ENCODE measurements at regions not wholly inside any gene's neighbourhood (a gene's known extent, or its start where the extent isn't known, plus 50 kb on each side); places are given as distances from the start of the nearest gene placed in this dataset.
A peak's percentile ranks its signal among the peaks of the same experiment; 100 is the strongest.

GRCh38 chr2:236840857-236841256 is 244.8 kb upstream of the COPS8 start:
- DNase-seq, result peak; percentile 43
- H3K36me3 ChIP-seq, result no peaks in the 10 kb centered on the region
- 79 to 84% methylated on average over 7 of the region's 7 CpGs for WGBS, 2 donors
- H3K4me1 ChIP-seq, result peaks cover 0 to 16% (median 5%) of the 10 kb centered on the region in 4 donors
- intact Hi-C loops (cut with DNase I), result no loop called here
- no peak overlapping the region for H3K27ac ChIP-seq
- TF ChIP-seq POLR2AphosphoS5 (IDR thresholded peaks at IDR 0.05) (no peak), POLR2A (IDR thresholded peaks at IDR 0.05) (no peak), EP300 (IDR thresholded peaks at IDR 0.05) (no peak)
- TF ChIP-seq, protein P1, sequence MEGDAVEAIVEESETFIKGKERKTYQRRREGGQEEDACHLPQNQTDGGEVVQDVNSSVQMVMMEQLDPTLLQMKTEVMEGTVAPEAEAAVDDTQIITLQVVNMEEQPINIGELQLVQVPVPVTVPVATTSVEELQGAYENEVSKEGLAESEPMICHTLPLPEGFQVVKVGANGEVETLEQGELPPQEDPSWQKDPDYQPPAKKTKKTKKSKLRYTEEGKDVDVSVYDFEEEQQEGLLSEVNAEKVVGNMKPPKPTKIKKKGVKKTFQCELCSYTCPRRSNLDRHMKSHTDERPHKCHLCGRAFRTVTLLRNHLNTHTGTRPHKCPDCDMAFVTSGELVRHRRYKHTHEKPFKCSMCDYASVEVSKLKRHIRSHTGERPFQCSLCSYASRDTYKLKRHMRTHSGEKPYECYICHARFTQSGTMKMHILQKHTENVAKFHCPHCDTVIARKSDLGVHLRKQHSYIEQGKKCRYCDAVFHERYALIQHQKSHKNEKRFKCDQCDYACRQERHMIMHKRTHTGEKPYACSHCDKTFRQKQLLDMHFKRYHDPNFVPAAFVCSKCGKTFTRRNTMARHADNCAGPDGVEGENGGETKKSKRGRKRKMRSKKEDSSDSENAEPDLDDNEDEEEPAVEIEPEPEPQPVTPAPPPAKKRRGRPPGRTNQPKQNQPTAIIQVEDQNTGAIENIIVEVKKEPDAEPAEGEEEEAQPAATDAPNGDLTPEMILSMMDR (IDR thresholded peaks at IDR 0.05), result no peak
- H3K27me3 ChIP-seq, result no peaks in the 10 kb centered on the region
- no peaks in the 10 kb centered on the region for H3K9me3 ChIP-seq
- no peak overlapping the region for H3K4me3 ChIP-seq

GRCh38 chr2:236841389-236841788 is 244.3 kb upstream of the COPS8 start:
- Histone ChIP-seq H3K36me3 (no peaks in the 10 kb centered on the region), H3K27me3 (no peaks in the 10 kb centered on the region), H3K9me3 (no peaks in the 10 kb centered on the region), H3K4me3 (no peak overlapping the region), H3K4me1 (peaks cover 0 to 16% (median 5%) of the 10 kb centered on the region in 4 donors), H3K27ac (no peak overlapping the region)
- intact Hi-C loops (cut with DNase I), result no loop called here
- WGBS, 2 donors, result 88 to 89% methylated on average over 7 of the region's 7 CpGs
- peak; percentile 40 for DNase-seq
- TF ChIP-seq, protein P1 (IDR thresholded peaks at IDR 0.05), result no peak
- TF ChIP-seq POLR2AphosphoS5 (IDR thresholded peaks at IDR 0.05) (no peak), POLR2A (IDR thresholded peaks at IDR 0.05) (no peak), EP300 (IDR thresholded peaks at IDR 0.05) (no peak)

DNA sequence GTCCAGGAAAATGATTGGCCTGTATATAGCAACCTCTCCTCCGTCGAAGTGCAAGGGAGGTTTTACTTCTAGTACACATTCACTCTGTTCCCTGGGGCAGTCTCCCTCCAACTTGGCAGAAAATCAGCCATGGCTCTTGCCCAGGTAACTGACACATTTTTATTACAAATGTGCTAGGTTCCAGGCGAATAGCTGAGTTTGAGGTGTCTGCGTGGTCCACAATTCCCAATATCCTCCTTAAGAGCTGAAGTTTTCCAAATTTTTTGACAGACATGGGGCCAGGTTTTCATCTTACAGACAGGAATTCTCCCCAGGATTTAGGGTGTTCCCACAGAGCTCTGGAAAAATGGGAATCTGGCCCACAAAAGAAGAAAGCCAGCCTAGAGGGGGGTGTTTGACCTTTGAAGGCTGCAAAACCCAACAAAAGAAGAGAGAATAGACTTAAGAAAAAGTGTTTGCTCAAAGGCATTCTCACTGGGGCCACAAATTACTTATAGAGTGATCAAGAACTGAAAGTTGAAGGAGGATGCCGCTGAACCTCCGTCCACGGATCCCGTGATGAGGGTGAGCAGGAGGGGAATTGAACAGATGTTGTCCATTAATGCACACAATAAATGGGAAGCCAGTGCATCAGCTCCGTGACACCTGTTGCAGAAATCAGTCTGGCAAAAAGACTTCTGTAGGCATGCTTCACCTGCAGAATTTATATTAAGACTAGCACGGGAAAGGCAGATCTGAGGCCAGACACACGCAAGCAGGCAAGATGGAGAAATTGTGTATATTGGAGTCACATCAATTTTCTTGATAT is 242.3 kb upstream of the COPS8 start:
- Histone ChIP-seq H3K27ac (peak overlapping the region in 1 of 4 donors; percentile 6), H3K36me3 (no peaks in the 10 kb centered on the region), H3K4me3 (no peak overlapping the region), H3K9me3 (no peaks in the 10 kb centered on the region), H3K27me3 (no peaks in the 10 kb centered on the region), H3K4me1 (peaks cover 0 to 16% (median 5%) of the 10 kb centered on the region in 4 donors)
- 90% methylated on average over 11 of the region's 11 CpGs for WGBS, 2 donors
- peak; percentile 60 for DNase-seq
- TF ChIP-seq POLR2AphosphoS5 (IDR thresholded peaks at IDR 0.05), result peak in 1 of 4 donors; percentile 18
- TF ChIP-seq EP300 (IDR thresholded peaks at IDR 0.05), result no peak
- intact Hi-C loops (cut with DNase I), result no loop called here

- no peaks in the 10 kb centered on the region for H3K27me3 ChIP-seq
- H3K36me3 ChIP-seq, result no peaks in the 10 kb centered on the region
- H3K27ac ChIP-seq, result no peak overlapping the region
- no peak overlapping the region for H3K4me3 ChIP-seq
- TF ChIP-seq POLR2AphosphoS5 (IDR thresholded peaks at IDR 0.05) (no peak), EP300 (IDR thresholded peaks at IDR 0.05) (no peak), POLR2A (IDR thresholded peaks at IDR 0.05) (no peak)
- TF ChIP-seq, protein P1 (IDR thresholded peaks at IDR 0.05), result no peak
- H3K4me1 ChIP-seq, result peaks cover 0 to 16% (median 5%) of the 10 kb centered on the region in 4 donors
- intact Hi-C loops (cut with DNase I), result no loop called here
- no peaks in the 10 kb centered on the region for H3K9me3 ChIP-seq
- WGBS, 2 donors, result 70 to 90% methylated on average over 3 of the region's 3 CpGs
- DNase-seq, result no peak
Observed at GRCh38 chr2:236844711-236845110, 241.0 kb upstream of the COPS8 start.

DNA sequence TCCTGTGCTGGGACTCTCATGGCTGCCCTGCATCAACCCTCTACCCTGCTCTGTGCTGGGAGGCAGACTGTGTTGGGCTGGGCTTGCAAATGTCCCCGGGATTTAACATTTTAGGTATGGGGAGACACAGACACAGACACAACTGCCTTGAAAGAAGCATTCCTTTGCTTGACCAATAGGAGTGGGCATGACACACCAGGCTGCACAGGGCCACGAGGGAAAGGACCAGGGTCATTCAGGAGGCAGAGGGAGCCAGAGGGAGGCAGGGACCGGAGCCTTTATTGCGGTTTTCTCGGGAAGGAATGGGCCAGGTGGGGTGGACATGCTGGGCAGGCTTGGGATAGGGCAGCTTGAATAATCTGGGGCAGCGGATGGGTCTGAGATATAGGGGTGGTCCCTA is 238.7 kb upstream of the COPS8 start:
- intact Hi-C loops (cut with DNase I), result no loop called here
- no peaks in the 10 kb centered on the region for H3K9me3 ChIP-seq
- WGBS, 2 donors, result 71 to 76% methylated on average over 6 of the region's 6 CpGs

More for the DNA sequence above, 238.7 kb upstream of the COPS8 start:
- no peaks in the 10 kb centered on the region for H3K36me3 ChIP-seq
- H3K27ac ChIP-seq, result no peak overlapping the region
- TF ChIP-seq POLR2AphosphoS5 (IDR thresholded peaks at IDR 0.05), result no peak
- no peak for TF ChIP-seq POLR2A (IDR thresholded peaks at IDR 0.05)
- TF ChIP-seq EP300 (IDR thresholded peaks at IDR 0.05), result no peak
- TF ChIP-seq, protein P1 (IDR thresholded peaks at IDR 0.05), result no peak
- DNase-seq, result no peak
- H3K4me1 ChIP-seq, result peaks cover 0 to 16% (median 5%) of the 10 kb centered on the region in 4 donors
- no peak overlapping the region for H3K4me3 ChIP-seq
- no peaks in the 10 kb centered on the region for H3K27me3 ChIP-seq
